ENCODE measurements at regions not wholly inside any gene's neighbourhood (a gene's known extent, or its start where the extent isn't known, plus 50 kb on each side); places are given as distances from the start of the nearest gene placed in this dataset.

- no peak for TF ChIP-seq EP300 (conservative IDR thresholded peaks at IDR 0.05; ENCODE audit: poor library complexity, severe bottlenecking)
- no peak for TF ChIP-seq EZH2 (IDR thresholded peaks at IDR 0.05; ENCODE audit: borderline replicate concordance, insufficient read depth, low read length, poor library complexity, severe bottlenecking)
- TF ChIP-seq CTCF (IDR thresholded peaks at IDR 0.05; ENCODE audit: poor library complexity, severe bottlenecking) = no peak
- TF ChIP-seq MXI1 (conservative IDR thresholded peaks at IDR 0.05; ENCODE audit: poor library complexity, severe bottlenecking) = no peak
- TF ChIP-seq RAD21 (conservative IDR thresholded peaks at IDR 0.05) = no peak
- no peak for TF ChIP-seq POLR2AphosphoS5 (IDR thresholded peaks at IDR 0.05)
- TF ChIP-seq REST (IDR thresholded peaks at IDR 0.05; ENCODE audit: borderline replicate concordance) = no peak
- no peak for TF ChIP-seq SMC3 (conservative IDR thresholded peaks at IDR 0.05; ENCODE audit: poor library complexity)
- TF ChIP-seq TAF1 (IDR thresholded peaks at IDR 0.05; ENCODE audit: low read depth) = no peak
Observed at GRCh38 chr1:5683446-5683845, 308.8 kb downstream of the NPHP4 start.
